Epithelial cell of proximal tubule (primary cell): ENCODE measurements at regions not wholly inside any gene's neighbourhood (a gene's known extent, or its start where the extent isn't known, plus 50 kb on each side); places are given as distances from the start of the nearest gene placed in this dataset.

Experiments used
- DNase-seq: peaks from one replicate; pipeline ENCODE4 v3.0.0-alpha.2; 2011; ENCODE audit warnings: low read depth
- H3K4me3 ChIP-seq: 2 replicates; pipeline ENCODE4 v1.5.1; 2011; ENCODE audit warnings: low read depth, mild to moderate bottlenecking, low read length
- TF ChIP-seq, protein P1 (sequence below): conservative IDR thresholded peaks from 2 replicates; pipeline ENCODE4 v1.5.1; 2012; ENCODE audit warnings: low read depth, mild to moderate bottlenecking, low read length

DNA sequence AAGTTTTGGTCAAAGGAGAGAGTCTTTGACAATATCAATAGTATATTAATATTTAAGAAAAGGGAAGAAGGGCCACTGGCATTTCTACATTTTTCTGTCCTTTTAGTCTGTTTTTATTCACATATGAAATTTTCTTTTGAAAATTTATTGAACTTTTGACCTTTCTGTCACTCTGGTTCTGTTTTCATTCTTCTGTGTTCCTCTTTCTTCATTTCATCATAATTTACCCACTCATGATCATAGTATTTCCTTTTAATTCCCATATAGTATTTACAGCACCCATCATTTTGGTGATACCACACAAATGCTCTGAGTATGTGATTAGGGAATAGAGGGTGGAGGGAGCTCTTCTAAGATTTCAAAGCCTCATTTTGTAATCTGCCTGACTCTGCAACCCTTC lies 142.8 kb downstream of the GJA1 start:
- DNase-seq = no peak
- H3K4me3 ChIP-seq = no peak overlapping the region
- TF ChIP-seq, protein P1, sequence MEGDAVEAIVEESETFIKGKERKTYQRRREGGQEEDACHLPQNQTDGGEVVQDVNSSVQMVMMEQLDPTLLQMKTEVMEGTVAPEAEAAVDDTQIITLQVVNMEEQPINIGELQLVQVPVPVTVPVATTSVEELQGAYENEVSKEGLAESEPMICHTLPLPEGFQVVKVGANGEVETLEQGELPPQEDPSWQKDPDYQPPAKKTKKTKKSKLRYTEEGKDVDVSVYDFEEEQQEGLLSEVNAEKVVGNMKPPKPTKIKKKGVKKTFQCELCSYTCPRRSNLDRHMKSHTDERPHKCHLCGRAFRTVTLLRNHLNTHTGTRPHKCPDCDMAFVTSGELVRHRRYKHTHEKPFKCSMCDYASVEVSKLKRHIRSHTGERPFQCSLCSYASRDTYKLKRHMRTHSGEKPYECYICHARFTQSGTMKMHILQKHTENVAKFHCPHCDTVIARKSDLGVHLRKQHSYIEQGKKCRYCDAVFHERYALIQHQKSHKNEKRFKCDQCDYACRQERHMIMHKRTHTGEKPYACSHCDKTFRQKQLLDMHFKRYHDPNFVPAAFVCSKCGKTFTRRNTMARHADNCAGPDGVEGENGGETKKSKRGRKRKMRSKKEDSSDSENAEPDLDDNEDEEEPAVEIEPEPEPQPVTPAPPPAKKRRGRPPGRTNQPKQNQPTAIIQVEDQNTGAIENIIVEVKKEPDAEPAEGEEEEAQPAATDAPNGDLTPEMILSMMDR = no peak

DNA sequence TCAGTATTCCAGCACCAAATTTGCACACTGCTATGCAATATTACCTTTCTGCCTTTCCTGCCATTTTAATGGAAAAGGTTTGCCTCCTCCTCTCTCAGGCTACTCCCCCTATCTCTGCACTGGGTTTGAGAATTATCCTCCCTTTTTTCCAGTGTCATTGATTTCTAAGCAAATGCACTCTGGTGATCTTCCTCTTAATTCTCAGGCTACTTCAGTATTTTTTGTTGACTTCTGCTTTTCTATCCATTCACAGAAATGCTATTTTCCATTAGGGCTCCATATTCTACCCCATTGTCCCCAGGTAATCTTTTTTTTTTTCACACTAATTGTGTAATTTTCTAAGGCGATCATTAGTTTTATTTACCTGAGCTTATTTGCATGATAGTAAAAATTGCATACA lies 144.0 kb downstream of the GJA1 start:
- TF ChIP-seq, protein P1 = no peak
- no peak for DNase-seq
- H3K4me3 ChIP-seq = no peak overlapping the region

GRCh38 chr6:121581327-121581726 lies 145.9 kb downstream of the GJA1 start:
- DNase-seq = no peak
- TF ChIP-seq, protein P1 = no peak
- H3K4me3 ChIP-seq = no peak overlapping the region

DNA sequence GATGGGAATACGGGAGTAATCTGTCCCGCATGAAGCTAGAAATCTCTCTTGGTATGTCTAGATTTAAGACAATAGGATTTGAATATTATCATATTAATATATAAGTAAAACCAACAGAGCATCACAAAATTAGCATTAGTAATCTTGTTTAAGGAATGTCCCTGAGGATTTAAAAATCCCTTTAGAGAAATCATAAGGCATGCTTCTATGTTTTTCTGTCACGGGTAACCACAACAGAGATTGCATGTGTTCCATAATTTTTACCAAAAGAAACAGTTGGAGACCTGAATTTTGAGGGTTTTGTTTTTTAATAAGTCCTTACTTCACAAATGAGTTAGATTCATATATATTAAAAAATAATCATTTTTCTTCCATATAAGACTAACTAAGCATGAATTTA lies 146.8 kb downstream of the GJA1 start:
- H3K4me3 ChIP-seq = no peak overlapping the region
- DNase-seq = no peak
- TF ChIP-seq, protein P1 = no peak

DNA sequence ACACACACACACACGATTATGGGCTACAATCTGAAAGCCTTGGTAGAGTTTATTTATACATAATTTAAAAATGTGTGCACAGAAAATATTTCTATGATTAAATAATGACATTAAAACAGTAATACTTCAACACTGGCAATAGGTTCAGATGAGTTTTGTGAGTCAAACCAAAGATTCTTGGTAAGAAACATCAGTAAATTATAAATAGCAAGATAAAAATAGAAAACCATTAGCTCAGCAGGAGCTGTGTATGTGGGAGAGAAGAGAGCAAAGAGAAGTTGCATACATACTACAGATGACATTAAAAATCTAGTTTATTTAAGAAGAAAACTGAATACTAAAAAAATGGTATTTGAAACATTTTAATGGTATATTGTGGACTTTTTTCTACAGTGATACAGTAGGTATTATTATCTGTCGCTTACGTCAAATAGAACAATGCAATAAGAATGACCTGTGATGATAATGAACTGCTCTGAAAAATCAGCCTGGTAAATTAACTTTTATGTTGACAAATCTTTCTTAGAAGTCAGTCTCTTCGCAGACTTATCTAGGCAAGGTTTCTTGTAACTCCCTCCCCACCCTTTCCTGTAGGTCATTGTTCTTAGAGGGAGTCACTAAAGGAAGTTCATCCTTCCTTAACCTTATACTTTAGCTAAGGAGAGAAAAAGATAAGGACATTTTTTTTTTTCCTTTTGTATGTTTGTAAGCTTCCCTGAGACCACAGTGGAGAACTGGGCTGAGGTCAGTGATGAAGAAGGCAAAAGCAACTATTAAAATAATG lies 149.3 kb downstream of the GJA1 start:
- TF ChIP-seq, protein P1 = no peak
- H3K4me3 ChIP-seq = no peak overlapping the region
- DNase-seq = no peak

DNA sequence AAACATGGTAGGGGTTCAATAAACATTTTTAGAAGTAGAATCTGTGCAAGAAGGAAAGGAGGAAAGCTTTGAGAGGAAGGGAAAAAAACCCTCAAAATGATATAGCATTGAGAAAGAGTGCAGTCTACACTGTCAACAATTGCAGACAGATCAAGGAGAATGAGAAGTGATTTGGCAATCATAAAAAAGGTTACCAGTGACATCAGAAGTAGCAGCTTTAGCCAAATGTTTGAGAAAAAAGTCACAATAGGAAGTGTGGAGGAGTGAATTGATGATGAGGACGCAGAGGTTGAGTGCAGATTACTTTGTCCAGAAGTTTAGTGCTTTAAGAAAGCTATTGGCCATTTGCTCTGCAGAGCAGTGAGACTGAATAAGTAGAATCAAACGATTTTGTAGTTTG lies 155.0 kb downstream of the GJA1 start:
- TF ChIP-seq, protein P1 = no peak
- no peak overlapping the region for H3K4me3 ChIP-seq
- DNase-seq = no peak

DNA sequence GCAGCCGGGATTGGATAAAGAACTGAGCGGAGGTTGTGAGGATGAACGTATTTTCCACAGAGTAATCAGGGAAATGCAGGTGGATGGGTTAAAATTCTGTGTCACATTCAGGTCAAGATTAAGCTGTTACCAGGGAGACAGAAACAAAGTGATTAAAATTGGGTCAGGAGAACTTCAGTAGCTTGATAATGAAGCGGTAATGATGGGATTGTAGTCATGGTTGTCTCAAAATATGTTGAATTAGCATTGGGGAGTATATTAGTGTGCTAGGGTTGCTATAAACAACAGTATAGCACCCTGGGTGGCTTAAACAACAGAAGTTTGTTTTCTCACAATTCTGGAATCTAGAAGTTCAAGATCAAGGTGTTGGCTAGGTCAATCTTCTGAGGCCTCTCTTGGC lies 155.5 kb downstream of the GJA1 start:
- TF ChIP-seq, protein P1 = no peak
- no peak for DNase-seq
- H3K4me3 ChIP-seq = no peak overlapping the region
